HG02678 (cell line): ENCODE measurements at regions not wholly inside any gene's neighbourhood (a gene's known extent, or its start where the extent isn't known, plus 50 kb on each side); places are given as distances from the start of the nearest gene placed in this dataset.
"Not testable (repeated sequence)": the region's sequence is repeated elsewhere in the genome, so short reads cannot be mapped to it uniquely, and the experiment has no call there.

Source experiments
- ATAC-seq: cut with Tn5 transposase; IDR thresholded peaks from one replicate; pipeline ENCODE4 v1.9.1; 2021; ENCODE audit warnings: mild to moderate bottlenecking, moderate library complexity; ENCODE audit not compliant: unreplicated experiment

DNA sequence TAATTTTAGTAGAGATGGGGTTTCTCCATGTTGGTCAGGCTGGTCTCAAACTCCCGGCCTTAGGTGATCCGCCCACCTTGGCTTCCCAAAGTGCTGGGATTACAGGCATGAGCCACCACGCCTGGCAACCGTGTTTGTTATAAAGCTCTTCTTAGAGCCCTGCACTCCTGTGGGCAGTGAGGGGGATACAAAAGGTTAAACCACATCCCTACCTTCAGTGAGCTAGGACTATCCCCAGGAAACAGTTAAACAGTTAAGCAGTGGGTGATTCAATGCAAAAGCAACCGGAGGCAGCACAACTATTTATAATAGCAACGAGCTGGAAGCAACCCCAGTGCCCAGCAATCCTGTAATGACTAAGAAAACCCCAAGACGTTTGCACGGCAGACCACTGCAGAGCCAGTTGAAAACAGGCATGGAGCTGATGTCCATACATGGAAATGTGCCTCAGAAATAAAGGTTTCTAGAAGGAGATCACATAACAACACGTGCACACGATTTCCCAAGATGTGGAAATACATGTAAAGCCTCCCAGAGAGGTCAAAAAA, 107.2 kb upstream of the LYZL2 start:
- ATAC-seq = peak; percentile 71

DNA sequence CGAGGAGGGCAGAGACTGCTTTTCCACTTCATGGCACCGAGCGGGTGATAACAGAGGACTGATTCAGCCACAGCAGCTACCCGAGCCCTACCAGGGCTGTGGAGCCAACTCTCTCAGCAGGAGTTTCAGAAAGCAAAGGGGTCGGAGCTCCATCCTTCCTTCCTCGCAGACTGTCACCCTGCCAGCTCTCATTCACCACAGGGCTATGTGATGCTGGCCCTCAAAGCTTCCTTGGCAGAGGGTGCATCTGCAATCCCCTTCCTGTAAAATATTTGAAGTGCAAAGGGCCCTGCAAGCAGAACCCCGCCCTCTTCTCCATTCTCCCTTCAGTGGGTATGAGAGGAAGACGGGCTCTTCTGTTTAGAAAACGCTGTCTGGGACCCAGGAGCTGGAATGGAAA, 105.3 kb upstream of the LYZL2 start:
- ATAC-seq = no peak

DNA sequence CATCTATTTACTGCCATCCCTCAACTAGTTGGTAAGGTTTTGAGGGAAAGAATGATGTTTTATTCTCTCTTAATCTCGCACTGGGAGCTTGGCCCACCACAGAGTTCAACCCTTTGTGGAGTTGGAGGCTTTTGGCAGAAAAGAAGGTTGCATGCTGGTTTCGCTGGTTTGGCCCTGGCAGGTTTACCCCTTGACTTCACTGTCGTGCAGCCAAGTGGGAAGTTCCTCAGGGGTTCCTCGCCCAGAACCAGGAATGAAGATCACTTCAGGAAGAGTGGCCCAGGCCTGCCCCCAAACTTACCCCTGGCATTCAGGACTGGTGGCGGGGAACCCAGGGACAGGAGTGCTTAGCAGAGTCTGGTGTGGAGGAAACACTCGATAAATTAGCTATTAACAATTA, 103.1 kb upstream of the LYZL2 start:
- ATAC-seq = no peak

DNA sequence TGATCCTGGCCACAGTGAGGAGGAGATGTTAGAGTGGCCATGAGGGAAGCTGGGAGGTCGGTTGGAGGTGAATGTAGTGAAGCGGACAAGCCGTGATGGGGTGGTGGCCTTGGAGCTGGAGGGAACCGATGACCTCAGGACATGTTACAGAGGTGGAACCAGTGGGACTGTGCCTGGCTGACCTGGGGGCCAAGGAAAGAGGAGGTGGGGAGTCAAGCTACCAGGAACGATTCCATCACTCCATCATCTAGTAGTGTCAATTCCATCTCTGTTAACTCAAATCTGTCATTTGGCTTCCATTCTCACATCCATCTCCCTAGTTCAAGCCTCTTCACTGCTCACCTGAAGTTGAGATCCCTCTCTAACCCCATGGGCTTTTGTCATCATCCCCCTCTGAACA, 102.4 kb upstream of the LYZL2 start:
- no peak for ATAC-seq

DNA sequence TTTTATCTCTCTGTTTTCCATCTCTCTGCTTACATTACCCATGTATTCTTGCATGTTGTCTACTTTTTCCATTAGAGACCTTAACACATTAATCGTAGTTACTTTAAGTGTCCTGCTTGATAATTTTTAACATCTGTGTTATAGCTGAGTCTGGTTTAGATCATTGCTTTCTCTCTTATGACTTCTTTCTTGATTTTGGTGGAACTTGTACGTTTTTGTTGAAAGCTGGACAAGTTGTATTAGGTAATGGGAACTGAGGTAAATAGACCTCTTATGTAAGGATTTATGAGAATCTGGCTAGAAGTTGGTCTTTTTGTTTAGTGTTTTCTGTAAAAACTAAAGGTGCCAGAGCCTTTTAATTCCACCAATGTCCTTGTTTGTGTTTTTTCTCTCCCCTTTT, 100.8 kb upstream of the LYZL2 start:
- no peak for ATAC-seq

DNA sequence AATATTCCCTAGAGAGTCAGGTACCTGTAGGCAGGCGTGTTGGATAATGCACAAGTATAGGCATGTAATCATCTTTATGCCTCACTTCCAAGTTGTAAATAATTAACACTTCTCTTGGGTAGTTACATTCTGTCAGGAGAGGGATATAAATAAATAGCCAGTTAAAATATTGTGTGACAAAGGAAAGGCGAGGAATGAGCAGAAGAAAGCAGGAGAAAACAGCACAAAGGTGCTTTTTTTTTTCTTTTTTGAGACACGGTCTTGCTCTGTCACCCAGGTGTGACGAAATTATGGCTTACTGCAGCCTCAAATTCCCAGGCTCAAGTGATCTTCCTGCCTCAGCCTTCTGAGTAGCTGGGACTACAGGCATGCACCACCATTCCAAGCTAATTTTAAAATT, 99.2 kb upstream of the LYZL2 start:
- no peak for ATAC-seq

DNA sequence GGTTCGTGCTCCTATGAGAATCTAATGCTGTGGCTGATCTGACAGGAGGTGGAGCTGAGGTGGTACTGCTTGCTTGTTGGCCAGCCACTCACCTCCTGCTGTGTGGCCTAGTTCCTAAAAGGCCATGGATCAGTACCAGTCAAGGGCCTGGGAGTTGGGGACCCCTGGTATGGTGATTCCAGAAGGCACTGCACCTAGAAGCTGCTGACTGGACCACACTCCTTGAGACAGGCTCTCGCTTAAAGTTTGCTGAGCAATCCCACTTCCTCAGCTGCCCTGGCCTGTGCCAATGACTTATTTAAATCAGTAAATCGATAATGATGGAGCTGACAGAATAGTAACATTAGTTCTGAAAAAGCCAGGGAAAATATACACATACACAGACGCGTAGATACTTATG, 98.6 kb upstream of the LYZL2 start:
- ATAC-seq = no peak

DNA sequence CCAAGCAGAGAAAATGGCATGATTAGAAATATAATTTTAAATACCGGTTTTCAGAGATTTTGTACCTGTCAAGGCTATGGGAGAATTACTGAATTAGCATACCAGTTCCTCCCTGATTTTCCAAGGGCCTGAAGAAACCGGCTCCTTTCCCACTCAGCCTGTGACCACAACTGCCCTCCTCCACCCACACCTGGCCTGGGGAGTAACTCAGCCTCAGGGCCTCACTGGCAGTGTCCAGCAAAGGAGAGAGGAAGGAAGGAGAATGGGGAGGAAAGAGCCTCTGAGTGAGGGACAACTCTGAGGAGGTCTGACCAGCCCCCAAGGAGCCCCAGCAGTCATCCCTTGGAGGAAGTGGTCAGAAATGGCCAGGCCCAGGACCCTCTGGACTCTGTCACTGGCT, 98.0 kb upstream of the LYZL2 start:
- no peak for ATAC-seq

DNA sequence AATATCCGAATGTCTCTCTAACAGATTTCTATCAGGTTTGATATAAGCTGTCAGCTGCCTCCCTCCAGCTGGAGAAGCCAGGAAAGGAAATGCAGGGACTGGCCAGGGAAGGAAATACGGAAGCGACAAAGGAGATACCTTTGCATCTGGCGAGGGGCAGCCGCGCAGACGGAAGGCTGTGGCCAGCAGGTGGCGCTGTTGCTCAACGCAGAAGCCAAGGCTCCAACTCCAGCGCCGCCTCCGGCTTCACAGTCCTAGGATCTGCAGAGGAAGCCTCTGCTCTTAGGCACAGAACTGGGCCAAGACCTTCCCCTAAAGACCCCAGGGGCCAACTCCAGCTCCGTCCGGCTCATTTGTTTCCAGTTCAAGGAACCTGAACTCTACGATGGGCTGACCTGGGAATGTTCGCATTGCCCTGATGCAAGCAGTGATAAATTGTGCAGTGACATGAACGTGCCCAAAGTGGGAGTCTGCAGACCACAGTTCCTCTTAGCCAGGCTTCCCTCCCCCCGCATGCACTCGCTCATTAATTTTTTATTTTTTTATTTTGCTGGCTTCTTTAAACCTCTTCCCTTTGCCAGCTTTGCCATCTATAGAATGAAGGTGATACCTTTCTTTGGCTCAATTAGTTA, 97.3 kb upstream of the LYZL2 start:
- ATAC-seq = peak; percentile 86

DNA sequence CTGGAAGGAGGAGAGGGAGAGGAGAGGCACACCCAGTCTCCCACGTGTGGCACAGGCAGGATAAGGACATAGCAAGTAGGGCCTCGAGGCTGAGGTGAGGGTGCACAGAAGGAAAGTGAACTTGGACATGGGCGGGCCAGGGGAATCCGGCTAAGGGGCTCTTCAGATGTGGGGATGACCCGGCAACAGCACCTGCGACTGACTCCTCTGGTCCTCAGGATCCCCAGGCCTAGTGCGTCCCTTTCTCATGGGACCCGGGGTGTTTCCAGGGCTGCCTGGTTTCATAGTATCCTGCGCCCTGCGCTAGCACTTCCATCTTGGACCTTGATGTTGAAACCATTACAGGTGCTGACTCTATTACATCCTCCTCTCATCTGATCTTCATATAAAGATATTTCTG, 96.1 kb upstream of the LYZL2 start:
- ATAC-seq = no peak

DNA sequence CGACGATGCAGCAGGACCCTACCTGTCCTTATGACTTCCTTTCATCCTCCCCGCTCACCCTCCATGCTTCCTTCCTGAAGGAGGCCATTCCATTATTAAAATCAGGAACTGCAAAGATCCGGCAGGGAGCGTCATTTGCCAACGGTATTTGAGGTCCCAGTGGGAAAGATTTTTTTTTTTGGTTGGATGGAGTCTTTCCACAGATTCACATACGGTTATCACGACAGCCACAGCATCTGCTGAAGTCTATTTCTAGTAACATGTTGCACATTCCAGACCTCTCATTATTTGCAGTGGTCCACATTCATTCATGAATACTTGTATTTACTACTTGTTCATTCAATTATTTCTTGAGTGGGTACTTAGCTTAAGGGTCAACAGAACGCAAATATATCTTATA, 94.7 kb upstream of the LYZL2 start:
- no peak for ATAC-seq

DNA sequence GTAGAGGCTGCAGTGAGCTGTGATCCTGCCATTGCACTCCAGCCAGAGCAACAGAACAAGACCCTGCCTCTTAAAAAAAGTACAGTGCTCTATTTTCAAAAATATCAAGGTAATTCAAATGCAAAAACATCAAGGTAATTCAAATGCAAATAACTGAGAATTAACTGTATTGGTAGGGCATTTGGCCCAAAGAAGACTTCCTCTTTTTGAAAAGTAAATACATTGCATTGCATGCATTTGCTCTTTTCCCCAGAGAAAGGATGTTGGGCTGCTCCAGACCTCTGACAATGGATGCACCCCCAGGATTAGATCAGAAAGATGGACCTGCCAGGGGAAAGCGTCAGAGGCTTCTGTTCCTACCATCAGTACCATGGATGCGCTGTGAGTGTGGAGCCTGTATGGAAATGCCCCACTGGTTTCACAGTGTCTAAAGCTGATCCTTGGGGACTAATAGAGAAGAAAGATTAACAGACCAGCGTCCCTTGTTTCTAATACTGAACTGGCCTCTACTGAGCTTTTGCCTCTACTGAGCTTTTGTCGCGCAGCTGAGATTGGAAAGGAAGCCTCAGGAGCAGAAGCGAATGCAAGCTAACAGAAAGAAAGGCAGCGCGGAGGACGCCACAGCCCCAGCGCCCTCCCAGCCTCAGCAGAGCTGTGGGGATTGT, 93.5 kb upstream of the LYZL2 start:
- ATAC-seq = no peak

DNA sequence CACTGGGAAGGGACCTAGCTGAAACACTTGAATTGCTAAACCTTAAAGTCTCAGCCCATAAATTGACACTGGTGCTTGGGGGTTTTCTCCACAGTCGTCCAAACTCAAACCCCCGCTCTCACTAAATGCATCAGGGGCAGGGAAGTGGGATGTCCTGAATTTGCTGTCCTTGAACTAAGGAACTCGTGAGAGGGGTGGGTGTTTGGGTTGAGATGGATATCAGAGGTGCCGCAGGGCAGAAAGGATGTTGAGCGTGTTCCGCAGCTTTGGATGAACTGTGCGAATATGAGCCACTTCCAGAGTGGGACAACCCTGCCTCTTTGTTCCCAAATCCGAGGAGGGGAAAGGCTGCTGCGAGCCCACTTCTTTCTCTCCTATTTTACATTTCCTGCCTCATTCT, 90.3 kb upstream of the LYZL2 start:
- ATAC-seq = no peak

DNA sequence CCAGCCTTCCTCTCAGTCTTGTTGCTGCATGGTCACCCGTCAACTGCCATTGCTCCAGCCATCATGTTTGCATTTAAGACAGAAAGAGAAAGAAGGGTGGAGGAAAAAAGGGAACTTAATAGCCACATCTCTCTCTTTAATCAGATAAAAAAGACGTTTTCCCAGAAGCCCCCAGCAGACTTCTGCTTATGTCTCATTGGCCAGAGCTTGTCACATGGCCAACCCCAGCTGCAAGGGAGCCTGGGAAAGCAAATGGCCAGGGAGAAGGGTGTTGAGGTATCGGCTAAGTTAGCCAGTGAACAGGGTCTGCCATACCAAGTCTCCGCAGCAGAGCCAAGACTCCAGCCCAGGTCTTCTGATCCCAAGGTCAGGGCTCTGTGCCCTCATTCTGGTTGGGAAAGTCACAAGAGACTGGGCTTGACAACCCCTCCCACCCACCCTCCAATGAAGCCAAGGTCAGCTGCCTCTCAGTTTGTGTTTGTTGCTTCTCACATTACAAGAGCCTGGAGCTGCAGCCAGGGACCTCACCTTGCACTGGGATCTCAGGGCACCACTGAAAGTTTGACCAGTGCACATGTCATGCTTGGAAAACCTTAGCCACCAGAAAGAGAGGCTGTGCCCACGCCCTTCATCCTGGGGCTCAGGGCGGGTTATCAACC, 80.3 kb upstream of the LYZL2 start:
- no peak for ATAC-seq

DNA sequence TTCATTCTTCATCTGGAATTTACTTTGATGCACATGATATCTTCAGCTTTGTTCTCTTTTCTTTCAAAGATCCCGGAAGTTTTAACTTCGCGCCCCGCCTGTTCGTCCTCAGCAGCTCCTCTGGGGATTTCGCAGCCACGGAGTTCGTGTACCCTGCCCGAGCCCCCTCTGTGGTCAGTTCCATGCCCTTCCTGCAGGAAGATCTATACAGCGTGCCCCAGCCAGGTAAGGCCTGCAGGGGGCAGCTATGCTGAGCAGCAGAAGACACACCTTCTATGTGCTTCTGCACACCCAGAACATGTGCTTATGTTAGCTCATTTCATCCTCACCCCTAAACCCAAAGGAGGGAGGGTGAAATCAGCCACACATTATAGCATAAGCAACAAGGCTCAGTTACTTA, 79.7 kb upstream of the LYZL2 start:
- ATAC-seq = no peak

DNA sequence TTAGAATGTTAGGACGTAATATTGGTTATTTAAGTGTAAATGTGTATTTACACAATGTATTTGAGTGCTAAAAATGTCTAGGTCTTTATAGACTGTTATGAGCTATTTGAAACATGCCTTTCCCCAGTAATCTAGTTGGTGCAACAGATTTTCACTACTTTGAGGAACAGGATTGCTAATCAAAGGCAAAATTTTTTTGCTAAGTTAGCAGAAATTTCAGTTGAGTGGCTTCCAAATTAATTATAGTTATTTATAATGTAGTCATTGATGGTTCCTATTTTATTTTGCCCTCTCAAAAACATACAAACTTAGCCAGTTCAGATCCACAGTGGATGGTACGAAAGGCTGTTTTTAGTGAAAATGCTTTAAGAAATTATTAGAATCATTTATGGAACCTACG, 78.7 kb upstream of the LYZL2 start:
- ATAC-seq = no peak

DNA sequence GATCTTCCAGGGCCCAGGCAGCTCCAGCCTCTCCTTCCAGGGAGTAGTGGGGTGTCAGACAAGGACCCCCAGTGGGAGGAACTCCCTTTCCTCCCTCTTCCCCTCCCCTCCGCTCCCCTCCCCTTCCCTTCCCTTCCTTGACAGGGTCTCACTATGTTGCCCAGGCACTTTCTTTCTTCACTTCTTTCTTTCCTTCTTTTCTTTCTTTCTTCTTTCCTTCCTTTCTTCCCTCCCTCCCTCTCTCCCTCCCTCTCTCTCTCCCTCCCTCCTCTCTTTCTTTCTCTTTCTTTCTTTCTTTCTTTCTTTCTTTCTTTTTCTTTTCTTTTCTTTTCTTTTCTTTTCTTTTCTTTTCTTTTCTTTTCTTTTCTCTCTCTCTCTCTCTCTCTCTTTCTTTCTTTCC, 76.6 kb upstream of the LYZL2 start:
- not testable (repeated sequence) for ATAC-seq

DNA sequence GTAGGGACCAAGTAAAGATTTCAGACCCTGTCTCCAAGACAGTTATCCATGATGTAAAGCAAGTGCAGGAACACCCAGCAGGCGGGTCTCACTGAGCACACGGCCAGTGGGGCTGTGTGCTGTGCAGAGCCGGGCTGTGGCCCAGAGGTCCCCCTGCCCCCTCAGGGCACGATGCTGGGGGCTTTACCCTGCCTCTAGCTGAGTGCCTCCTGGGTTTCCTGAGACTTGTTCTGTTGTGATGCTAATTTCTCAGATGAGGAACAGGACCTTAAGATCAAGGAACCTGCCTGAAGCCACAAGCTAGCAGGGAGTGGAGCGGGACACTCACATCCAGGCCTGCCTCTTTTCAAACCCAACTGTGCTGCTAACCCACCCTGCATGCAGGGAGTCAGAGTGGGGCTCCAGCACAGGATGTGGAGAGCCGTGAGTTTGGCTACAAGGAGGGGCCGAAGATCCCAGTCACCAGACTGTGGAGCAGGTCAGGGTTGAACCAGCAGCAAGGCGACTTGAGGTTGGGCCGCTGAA, 76.1 kb upstream of the LYZL2 start:
- peak; percentile 17 for ATAC-seq

DNA sequence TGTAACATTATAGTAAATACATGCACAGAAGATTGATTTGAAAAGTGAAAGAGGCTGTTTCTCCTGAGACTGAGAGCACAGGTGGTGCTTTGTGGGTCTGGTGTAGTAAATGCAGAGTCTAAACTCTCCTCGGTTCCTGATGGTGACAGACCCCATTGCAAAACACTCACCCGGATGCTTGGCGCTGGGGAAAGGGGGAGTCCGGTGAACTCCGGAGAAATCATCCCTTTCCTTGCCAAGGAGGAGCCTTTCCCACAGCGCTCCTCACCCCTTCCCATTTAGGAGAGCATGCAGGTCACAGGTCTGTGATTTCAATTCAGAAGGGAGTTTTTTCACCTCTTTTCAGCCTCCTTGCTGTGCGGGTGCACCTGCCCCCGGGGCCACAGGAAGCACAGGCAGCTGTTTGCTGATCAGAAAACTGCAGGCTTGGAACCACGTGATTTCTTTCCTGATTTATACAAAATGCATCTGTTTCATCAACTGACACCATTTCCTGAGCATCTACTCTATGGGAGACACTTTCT, 75.6 kb upstream of the LYZL2 start:
- peak; percentile 57 for ATAC-seq

DNA sequence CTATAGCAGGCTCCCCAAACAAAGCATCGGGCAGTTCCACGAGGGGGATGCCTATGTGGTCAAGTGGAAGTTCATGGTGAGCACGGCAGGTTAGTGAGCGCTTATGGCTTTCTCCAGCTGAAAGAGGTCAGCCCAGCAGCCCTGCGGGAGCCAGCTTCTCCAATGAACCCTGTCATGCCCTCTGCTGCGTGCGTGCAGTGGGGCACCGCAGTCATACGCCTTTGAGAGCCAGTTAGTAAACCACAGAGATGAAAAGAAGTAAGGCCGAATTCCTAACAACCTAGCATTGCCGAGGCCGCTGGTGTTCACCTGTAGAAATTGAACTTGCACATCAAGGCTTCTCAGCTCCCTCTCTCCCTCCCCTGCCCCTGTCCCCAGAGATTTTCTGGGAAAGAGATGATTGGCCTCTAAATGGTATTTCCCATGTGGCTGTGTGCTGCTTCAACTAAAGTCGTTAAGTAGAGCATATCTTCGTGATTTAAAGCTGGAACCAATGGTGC, 75.1 kb upstream of the LYZL2 start:
- ATAC-seq = peak; percentile 4

DNA sequence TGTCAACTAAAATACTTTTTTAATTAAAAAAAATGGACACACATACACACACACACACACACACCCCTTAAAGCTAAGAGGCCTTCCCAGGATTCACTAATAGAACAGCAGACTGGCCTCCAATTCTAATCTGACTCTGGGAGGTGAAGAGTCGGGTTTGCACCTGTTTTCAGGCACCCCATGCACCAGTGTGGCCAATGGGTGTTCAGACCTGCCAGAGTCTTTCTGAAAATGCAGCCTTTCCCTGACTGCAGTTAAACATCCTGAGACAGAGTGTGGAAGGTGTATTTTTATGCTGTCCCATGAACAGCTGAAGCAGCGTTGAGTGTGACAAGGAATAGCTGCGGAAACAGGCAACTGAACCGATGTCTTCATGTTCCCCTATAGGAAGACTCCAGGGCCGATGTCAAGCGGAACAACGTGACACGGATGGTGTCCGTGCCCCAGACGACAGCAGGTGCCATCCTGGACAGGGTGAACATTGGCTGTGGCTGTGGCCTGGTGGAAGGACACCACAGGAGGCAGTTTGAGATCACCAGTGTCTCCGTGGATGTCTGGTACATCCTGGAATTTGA, 74.6 kb upstream of the LYZL2 start:
- no peak for ATAC-seq
